Lower leg skin (tissue), 4 donors: ENCODE measurements at regions not wholly inside any gene's neighbourhood (a gene's known extent, or its start where the extent isn't known, plus 50 kb on each side); places are given as distances from the start of the nearest gene placed in this dataset.

ENCODE experiments used
- DNase-seq, 2 donors: peaks; one replicate each; pipeline ENCODE4 v3.0.0-alpha.2; 2019; ENCODE audit warnings: low spot score in 2 of 2
- H3K4me3 ChIP-seq: fragments of 200-600 bp; sonication (generic); 2 replicates; pipeline ENCODE4 v1.5.1; 2017; ENCODE audit warnings: mild to moderate bottlenecking, low read depth; ENCODE audit not compliant: poor library complexity, severe bottlenecking
- POLR2A ChIP-seq, 2 donors: fragments of 450-650 bp; IDR thresholded peaks; one replicate each; pipeline ENCODE4 v1.6.1; 2016 to 2017; ENCODE audit warnings: antibody characterized with exemption in 2 of 2, mild to moderate bottlenecking in 1 of 2, moderate library complexity in 1 of 2
- WGBS, 2 donors: methylation state at CpG; one replicate each; pipeline ENCODE4 v1.1.5; 2018; 5-methylcytosine and 5-hydroxymethylcytosine counted together
- intact Hi-C: fragments of 100-400 bp; cut with DNase I; formaldehyde crosslinking; loops from one replicate; pipeline ENCODE4 v1.15.0; 2023; ENCODE audit warnings: low total_unique reads
- TF ChIP-seq, protein P1 (sequence below), 3 donors: fragments of 450-650 bp; IDR thresholded peaks; one replicate each; pipeline ENCODE4 v1.5.1; 2016; ENCODE audit warnings: antibody characterized with exemption in 3 of 3, mild to moderate bottlenecking in 3 of 3, moderate library complexity in 2 of 3

DNA sequence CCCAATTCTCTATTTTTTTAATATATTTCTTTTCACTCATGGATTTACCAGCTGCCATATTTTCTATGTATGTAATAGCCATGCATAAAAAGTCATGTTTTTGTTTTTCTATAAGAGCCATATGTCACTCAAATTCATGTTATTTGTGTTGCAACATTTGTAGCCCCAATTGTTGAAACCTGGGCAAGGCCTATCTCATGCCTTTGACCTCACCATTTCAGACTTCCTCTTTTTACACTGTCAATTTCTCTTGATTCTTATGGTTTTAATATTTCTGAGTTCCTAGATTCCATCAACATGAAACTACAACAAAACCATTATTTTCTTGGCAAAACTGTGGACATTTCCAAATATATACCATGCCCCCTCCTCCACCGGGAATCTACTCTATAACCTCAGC, 647.5 kb downstream of the C12orf50 start:
- TF ChIP-seq, protein P1, sequence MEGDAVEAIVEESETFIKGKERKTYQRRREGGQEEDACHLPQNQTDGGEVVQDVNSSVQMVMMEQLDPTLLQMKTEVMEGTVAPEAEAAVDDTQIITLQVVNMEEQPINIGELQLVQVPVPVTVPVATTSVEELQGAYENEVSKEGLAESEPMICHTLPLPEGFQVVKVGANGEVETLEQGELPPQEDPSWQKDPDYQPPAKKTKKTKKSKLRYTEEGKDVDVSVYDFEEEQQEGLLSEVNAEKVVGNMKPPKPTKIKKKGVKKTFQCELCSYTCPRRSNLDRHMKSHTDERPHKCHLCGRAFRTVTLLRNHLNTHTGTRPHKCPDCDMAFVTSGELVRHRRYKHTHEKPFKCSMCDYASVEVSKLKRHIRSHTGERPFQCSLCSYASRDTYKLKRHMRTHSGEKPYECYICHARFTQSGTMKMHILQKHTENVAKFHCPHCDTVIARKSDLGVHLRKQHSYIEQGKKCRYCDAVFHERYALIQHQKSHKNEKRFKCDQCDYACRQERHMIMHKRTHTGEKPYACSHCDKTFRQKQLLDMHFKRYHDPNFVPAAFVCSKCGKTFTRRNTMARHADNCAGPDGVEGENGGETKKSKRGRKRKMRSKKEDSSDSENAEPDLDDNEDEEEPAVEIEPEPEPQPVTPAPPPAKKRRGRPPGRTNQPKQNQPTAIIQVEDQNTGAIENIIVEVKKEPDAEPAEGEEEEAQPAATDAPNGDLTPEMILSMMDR (IDR thresholded peaks at IDR 0.05): no peak
- no peak for TF ChIP-seq POLR2A (IDR thresholded peaks at IDR 0.05)
- intact Hi-C loops: no loop called here
- DNase-seq: no peak
- WGBS, 2 donors: 81 to 83% methylated on average over 1 of the region's 1 CpG
- H3K4me3 ChIP-seq: no peak overlapping the region

DNA sequence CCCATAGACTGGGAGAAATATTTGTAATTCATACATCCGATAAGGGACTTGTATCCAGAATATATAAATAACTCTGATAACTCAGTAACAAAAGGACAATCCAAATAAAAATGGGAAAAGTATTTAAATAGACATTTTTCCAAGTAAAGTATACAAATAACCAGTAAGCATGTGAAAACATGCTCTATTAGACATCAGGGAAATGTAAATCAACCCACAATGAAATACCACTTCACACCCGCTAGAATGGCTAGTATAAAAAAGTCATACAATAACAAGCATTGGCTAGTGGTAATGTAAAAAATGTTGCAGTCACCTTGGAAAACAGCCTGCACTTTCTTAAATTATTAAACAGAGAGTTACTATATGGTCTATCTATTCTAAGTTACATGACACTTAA, 650.7 kb downstream of the C12orf50 start:
- H3K4me3 ChIP-seq: no peak overlapping the region
- TF ChIP-seq, protein P1 (IDR thresholded peaks at IDR 0.05): no peak
- WGBS, 2 donors: 65 to 75% methylated on average over 2 of the region's 2 CpGs
- intact Hi-C loops: no loop called here
- no peak for DNase-seq

DNA sequence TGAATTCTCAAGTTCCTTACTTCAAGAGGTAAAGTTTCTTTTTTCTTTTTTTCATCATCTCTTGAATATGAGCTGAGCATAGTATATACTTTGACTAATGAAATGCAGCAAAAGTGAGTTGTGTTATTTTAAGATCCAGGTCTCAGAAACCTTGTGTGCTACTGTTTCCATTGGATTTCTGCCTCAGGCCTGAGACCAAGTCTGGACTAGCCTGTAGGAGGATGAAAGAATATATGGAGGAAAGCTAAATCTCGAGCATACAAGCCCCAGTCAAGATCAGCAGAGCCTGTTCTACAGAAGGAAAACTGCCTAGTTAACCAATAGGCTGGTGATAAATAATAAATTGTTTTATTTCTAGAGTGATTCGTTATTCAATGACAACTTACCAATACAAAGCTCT, 652.5 kb downstream of the C12orf50 start:
- H3K4me3 ChIP-seq: no peak overlapping the region
- DNase-seq: no peak
- intact Hi-C loops: no loop called here
- TF ChIP-seq, protein P1 (IDR thresholded peaks at IDR 0.05): no peak
- TF ChIP-seq POLR2A (IDR thresholded peaks at IDR 0.05): no peak
- WGBS, 2 donors: 49 to 53% methylated on average over 2 of the region's 2 CpGs

DNA sequence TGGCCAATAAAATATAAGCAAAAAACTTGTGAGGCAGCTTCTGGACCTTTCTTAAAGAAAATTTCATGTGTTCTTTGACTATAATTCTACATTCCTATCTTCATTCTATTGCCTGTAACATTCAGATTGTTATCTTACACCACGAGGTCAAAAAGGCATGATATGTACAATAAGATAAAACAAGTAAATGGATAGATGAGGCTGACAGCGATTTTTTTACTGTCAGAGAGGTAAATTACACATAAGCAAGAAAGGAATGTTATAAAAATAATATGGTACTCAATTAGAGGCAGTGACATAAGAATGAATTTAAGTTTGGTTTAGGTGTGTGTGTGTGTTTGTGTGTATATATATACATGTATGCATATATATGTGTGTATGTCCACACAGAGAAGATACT, 660.0 kb downstream of the C12orf50 start:
- no peak for DNase-seq
- no peak overlapping the region for H3K4me3 ChIP-seq
- intact Hi-C loops: no loop called here
- TF ChIP-seq, protein P1 (IDR thresholded peaks at IDR 0.05): no peak
- no peak for TF ChIP-seq POLR2A (IDR thresholded peaks at IDR 0.05)
- WGBS, 2 donors: 29 to 42% methylated on average over 2 of the region's 2 CpGs

DNA sequence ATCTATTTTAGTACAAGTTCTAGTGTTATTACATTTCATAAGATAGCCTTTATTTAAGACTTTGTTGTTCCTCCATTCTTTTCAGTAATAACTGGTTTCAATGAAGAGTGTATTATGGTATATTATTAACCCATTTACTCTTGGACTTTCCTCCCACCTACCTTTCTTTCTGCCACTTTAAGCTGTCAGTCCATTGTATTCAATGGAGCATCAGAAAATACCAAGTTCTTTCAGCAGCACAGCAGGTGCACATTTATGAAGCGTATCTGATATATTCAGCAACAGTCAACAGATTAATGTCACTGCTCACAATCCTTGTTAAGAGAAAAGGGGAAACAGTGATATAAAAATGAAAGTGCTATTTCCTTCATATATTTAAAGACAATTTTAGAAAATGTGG, 660.9 kb downstream of the C12orf50 start:
- DNase-seq: no peak
- H3K4me3 ChIP-seq: no peak overlapping the region
- intact Hi-C loops: no loop called here
- no peak for TF ChIP-seq POLR2A (IDR thresholded peaks at IDR 0.05)
- TF ChIP-seq, protein P1 (IDR thresholded peaks at IDR 0.05): no peak
- 90 to 98% methylated on average over 1 of the region's 1 CpG for WGBS, 2 donors

DNA sequence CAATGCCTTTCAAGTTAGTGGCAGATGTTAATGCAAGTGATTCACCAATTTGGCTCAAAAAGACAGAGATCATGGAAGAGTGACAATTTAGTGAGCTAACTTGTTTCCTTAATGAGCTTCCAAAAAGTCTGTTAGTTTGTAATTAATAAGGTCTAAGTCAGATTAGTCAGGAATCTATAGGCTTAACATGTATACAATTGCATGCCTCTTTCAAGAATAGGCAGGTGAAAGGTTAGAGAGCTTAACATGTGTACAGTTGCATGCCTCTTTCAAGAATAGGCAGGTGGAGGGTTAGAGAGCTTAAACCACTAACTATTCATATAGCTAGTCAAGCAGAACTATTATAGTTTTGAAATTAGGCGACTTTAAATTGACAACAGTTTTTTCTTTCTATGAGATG, 663.8 kb downstream of the C12orf50 start:
- intact Hi-C loops: no loop called here
- TF ChIP-seq, protein P1 (IDR thresholded peaks at IDR 0.05): no peak
- TF ChIP-seq POLR2A (IDR thresholded peaks at IDR 0.05): no peak
- no peak overlapping the region for H3K4me3 ChIP-seq
- WGBS, 2 donors: 90 to 92% methylated on average over 1 of the region's 1 CpG
- DNase-seq: no peak
